HEK293 (cell line): ENCODE measurements at regions not wholly inside any gene's neighbourhood (a gene's known extent, or its start where the extent isn't known, plus 50 kb on each side); places are given as distances from the start of the nearest gene placed in this dataset.

ENCODE experiments used
- CTCF ChIA-PET: fragments of 350-600 bp; formaldehyde crosslinking; extraction: SDS; loops from one replicate; lab custom pipeline; 2021; ENCODE audit warnings: antibody characterized with exemption; lab: Yijun Ruan, JAX
- POLR2A ChIA-PET: fragments of 300-600 bp; formaldehyde crosslinking; extraction: SDS; loops from one replicate; lab custom pipeline; 2020; ENCODE audit warnings: antibody characterized with exemption, inconsistent platforms; lab: Yijun Ruan, JAX
- H3K27ac ChIP-seq: fragments of 200-500 bp; sonication (Bioruptor generic); 2 replicates; pipeline ENCODE4 v1.5.1; 2014; ENCODE audit warnings: low read depth, low read length, control low read depth, inconsistent platforms; ENCODE audit errors: extremely low read depth
- H3K36me3 ChIP-seq, 2 experiments: fragments of 200-500 bp in 1 of 2; sonication (Bioruptor generic) in 1 of 2; 1 replicate in 1 of 2; 2 replicates in 1 of 2; pipeline ENCODE4 v1.5.1; 2014 to 2017; ENCODE audit warnings: inconsistent platforms in 2 of 2, low read length in 2 of 2; ENCODE audit not compliant: control insufficient read depth in 2 of 2, insufficient read depth in 1 of 2
- H3K4me1 ChIP-seq: fragments of 200-500 bp; sonication (Bioruptor generic); 2 replicates; pipeline ENCODE4 v1.5.1; 2014; ENCODE audit warnings: mild to moderate bottlenecking, low read length, inconsistent platforms; ENCODE audit not compliant: control insufficient read depth, insufficient read depth
- H3K4me3 ChIP-seq: 2 replicates; pipeline ENCODE4 v1.5.1; 2011; ENCODE audit warnings: low read depth, mild to moderate bottlenecking, control low read depth, low read length, moderate library complexity
- H3K9me3 ChIP-seq: fragments of 200-500 bp; sonication (Bioruptor generic); 2 replicates; pipeline ENCODE4 v1.5.1; 2014; ENCODE audit warnings: low read depth, low read length, inconsistent platforms; ENCODE audit not compliant: control insufficient read depth, insufficient read depth
- FEZF1 ChIP-seq: fragments of 450-650 bp; formaldehyde crosslinking; IDR thresholded peaks from 2 replicates; pipeline ENCODE4 v1.5.1; 2016; ENCODE audit warnings: missing biosample characterization, missing genetic modification characterization
- GLI2 ChIP-seq: fragments of 450-650 bp; formaldehyde crosslinking; IDR thresholded peaks from 2 replicates; pipeline ENCODE4; 2017; ENCODE audit warnings: missing biosample characterization, missing genetic modification characterization, low read depth, borderline replicate concordance
- KLF17 ChIP-seq: fragments of 450-650 bp; formaldehyde crosslinking; IDR thresholded peaks from 2 replicates; pipeline ENCODE4 v1.5.1; 2016; ENCODE audit warnings: missing biosample characterization, missing genetic modification characterization
- OSR2 ChIP-seq: fragments of 450-650 bp; formaldehyde crosslinking; IDR thresholded peaks from 2 replicates; pipeline ENCODE4 v1.5.1; 2016; ENCODE audit warnings: missing biosample characterization, missing genetic modification characterization
- PBX3 ChIP-seq: sonication (generic); formaldehyde crosslinking; IDR thresholded peaks from 2 replicates; pipeline ENCODE4 v1.8.1; 2022; ENCODE audit warnings: mild to moderate bottlenecking, moderate library complexity, missing genetic modification reagents
- PRDM10 ChIP-seq: fragments of 450-650 bp; formaldehyde crosslinking; IDR thresholded peaks from 2 replicates; pipeline ENCODE4 v1.5.1; 2016; ENCODE audit warnings: missing biosample characterization, missing genetic modification characterization
- ZBTB17 ChIP-seq: fragments of 450-650 bp; formaldehyde crosslinking; IDR thresholded peaks from 2 replicates; pipeline ENCODE4 v1.5.1; 2016; ENCODE audit warnings: missing biosample characterization, missing genetic modification characterization
- ZBTB8A ChIP-seq: fragments of 450-650 bp; formaldehyde crosslinking; IDR thresholded peaks from 2 replicates; pipeline ENCODE4 v1.5.1; 2016; ENCODE audit warnings: missing biosample characterization, missing genetic modification characterization
- ZFHX2 ChIP-seq: fragments of 450-650 bp; formaldehyde crosslinking; conservative IDR thresholded peaks from 2 replicates; pipeline ENCODE4 v1.5.1; 2016; ENCODE audit warnings: missing biosample characterization, missing genetic modification characterization
- ZNF133 ChIP-seq: fragments of 450-650 bp; formaldehyde crosslinking; IDR thresholded peaks from 2 replicates; pipeline ENCODE4 v1.5.1; 2016; ENCODE audit warnings: missing biosample characterization, missing genetic modification characterization
- ZNF175 ChIP-seq: fragments of 450-650 bp; formaldehyde crosslinking; IDR thresholded peaks from 2 replicates; pipeline ENCODE4 v1.5.1; 2016; ENCODE audit warnings: missing biosample characterization, missing genetic modification characterization
- ZNF18 ChIP-seq: fragments of 450-650 bp; formaldehyde crosslinking; IDR thresholded peaks from 2 replicates; pipeline ENCODE4 v1.5.1; 2016; ENCODE audit warnings: missing biosample characterization, missing genetic modification characterization
- ZNF223 ChIP-seq: fragments of 450-650 bp; formaldehyde crosslinking; IDR thresholded peaks from 2 replicates; pipeline ENCODE4 v1.5.1; 2016; ENCODE audit warnings: missing biosample characterization, missing genetic modification characterization
- ZNF335 ChIP-seq: fragments of 450-650 bp; formaldehyde crosslinking; conservative IDR thresholded peaks from 2 replicates; pipeline ENCODE4 v1.5.1; 2016; ENCODE audit warnings: missing biosample characterization, missing genetic modification characterization
- ZNF48 ChIP-seq: fragments of 450-650 bp; formaldehyde crosslinking; IDR thresholded peaks from 2 replicates; pipeline ENCODE4 v1.5.1; 2016; ENCODE audit warnings: missing biosample characterization, missing genetic modification characterization
- ZNF529 ChIP-seq: fragments of 450-650 bp; formaldehyde crosslinking; IDR thresholded peaks from 2 replicates; pipeline ENCODE4 v1.5.1; 2017; ENCODE audit warnings: missing genetic modification characterization, missing biosample characterization; ENCODE audit not compliant: insufficient replicate concordance
- ZNF555 ChIP-seq: fragments of 450-650 bp; formaldehyde crosslinking; conservative IDR thresholded peaks from 2 replicates; pipeline ENCODE4 v1.5.1; 2017; ENCODE audit warnings: missing biosample characterization, mild to moderate bottlenecking, missing genetic modification characterization, inconsistent platforms
- ZNF645 ChIP-seq: fragments of 450-650 bp; formaldehyde crosslinking; IDR thresholded peaks from 2 replicates; pipeline ENCODE4; 2016; ENCODE audit warnings: missing biosample characterization, missing genetic modification characterization
- ZNF776 ChIP-seq: fragments of 450-650 bp; formaldehyde crosslinking; IDR thresholded peaks from 2 replicates; pipeline ENCODE4 v1.5.0; 2017; ENCODE audit warnings: missing biosample characterization, missing genetic modification characterization, borderline replicate concordance
- ZNF777 ChIP-seq: fragments of 450-650 bp; formaldehyde crosslinking; IDR thresholded peaks from 2 replicates; pipeline ENCODE4 v1.5.1; 2017; ENCODE audit warnings: missing biosample characterization, missing genetic modification characterization, borderline replicate concordance
- ZNF791 ChIP-seq: fragments of 450-650 bp; formaldehyde crosslinking; IDR thresholded peaks from 2 replicates; pipeline ENCODE4 v1.5.1; 2016; ENCODE audit warnings: missing biosample characterization, missing genetic modification characterization
- ZNF843 ChIP-seq: fragments of 450-650 bp; formaldehyde crosslinking; IDR thresholded peaks from 2 replicates; pipeline ENCODE4 v1.5.1; 2016; ENCODE audit warnings: missing biosample characterization, missing genetic modification characterization
- ZSCAN18 ChIP-seq: fragments of 450-650 bp; formaldehyde crosslinking; IDR thresholded peaks from 2 replicates; pipeline ENCODE4 v1.5.1; 2016; ENCODE audit warnings: missing biosample characterization, missing genetic modification characterization
- ZSCAN23 ChIP-seq: fragments of 450-650 bp; formaldehyde crosslinking; IDR thresholded peaks from 2 replicates; pipeline ENCODE4 v1.5.1; 2016; ENCODE audit warnings: missing biosample characterization, missing genetic modification characterization

GRCh38 chr12:91663310-91663709 is 480.7 kb upstream of the DCN start:
- Histone ChIP-seq H3K4me3 (no peak overlapping the region), H3K9me3 (no peaks in the 10 kb centered on the region), H3K36me3 (no peaks in the 10 kb centered on the region), H3K4me1 (no peaks in the 10 kb centered on the region), H3K27ac (no peak overlapping the region)
- ChIA-PET POLR2A (no interaction called here), CTCF (interaction anchor here (0.5 kb wide), 1 partner anchor 86 kb away, joined by 3 read pairs; no protein-coding TSS in a partner anchor)
- TF ChIP-seq PRDM10: no peak
- TF ChIP-seq ZNF777 (tag by site-specific recombination): no peak
- no peak for TF ChIP-seq ZNF133 (tag by site-specific recombination)
- TF ChIP-seq ZNF175: no peak
- no peak for TF ChIP-seq ZSCAN23 (tag by site-specific recombination)
- TF ChIP-seq ZNF776 (tag by site-specific recombination): no peak
- TF ChIP-seq ZNF223 (tag by site-specific recombination): no peak
- no peak for TF ChIP-seq FEZF1 (tag by site-specific recombination)
- no peak for TF ChIP-seq ZNF48 (tag by site-specific recombination)
- TF ChIP-seq GLI2 (tag by site-specific recombination): no peak
- TF ChIP-seq ZNF529 (tag by site-specific recombination): no peak
- no peak for TF ChIP-seq ZBTB8A (tag by site-specific recombination)
- TF ChIP-seq ZNF791: no peak
- no peak for TF ChIP-seq KLF17 (tag by site-specific recombination)
- no peak for TF ChIP-seq PBX3 (CRISPR knock-in tag)
- TF ChIP-seq ZNF555: no peak
- TF ChIP-seq ZFHX2 (tag by site-specific recombination): no peak

GRCh38 chr12:91662021-91662420 is 479.4 kb upstream of the DCN start:
- Histone ChIP-seq H3K9me3 (no peaks in the 10 kb centered on the region), H3K27ac (no peak overlapping the region), H3K4me3 (no peak overlapping the region), H3K4me1 (no peaks in the 10 kb centered on the region), H3K36me3 (no peaks in the 10 kb centered on the region)
- TF ChIP-seq ZNF48 (tag by site-specific recombination): no peak
- POLR2A ChIA-PET: no interaction called here
- CTCF ChIA-PET: interaction anchor here (0.8 kb wide), 1 partner anchor 150 kb away, joined by 3 read pairs; no protein-coding TSS in a partner anchor

- Histone ChIP-seq H3K4me1 (no peaks in the 10 kb centered on the region), H3K9me3 (no peaks in the 10 kb centered on the region), H3K4me3 (no peak overlapping the region), H3K36me3 (no peaks in the 10 kb centered on the region), H3K27ac (no peak overlapping the region)
- ChIA-PET CTCF (no interaction called here), POLR2A (no interaction called here)
- TF ChIP-seq ZNF18 (tag by site-specific recombination) (no peak), ZBTB17 (no peak), OSR2 (tag by site-specific recombination) (no peak), ZNF645 (tag by site-specific recombination) (no peak), ZNF335 (tag by site-specific recombination) (no peak), ZNF843 (tag by site-specific recombination) (no peak), ZSCAN18 (tag by site-specific recombination) (no peak)
Measured at GRCh38 chr12:91657032-91657431, 474.4 kb upstream of the DCN start.
